ENCODE measurements at regions not wholly inside any gene's neighbourhood (a gene's known extent, or its start where the extent isn't known, plus 50 kb on each side); places are given as distances from the start of the nearest gene placed in this dataset.

GRCh38 chr2:18649502-18650135, 60.2 kb upstream of the NT5C1B start:
- Histone ChIP-seq H2AFZ (ENCODE audit: low read depth) (no peak overlapping the region), H3K4me2 (no peak overlapping the region), H3K4me3 (IDR thresholded peaks at IDR 0.05; ENCODE audit: insufficient read depth, low read depth, low read length) (no peak overlapping the region), H3K27me3 (ENCODE audit: insufficient read depth, low read depth) (no peaks in the 10 kb centered on the region), H3K36me3 (ENCODE audit: insufficient read depth) (no peaks in the 10 kb centered on the region), H3K27ac (no peak overlapping the region), H3K4me1 (ENCODE audit: low read depth, poor library complexity, severe bottlenecking) (no peaks in the 10 kb centered on the region), H3K9ac (no peak overlapping the region), H3K79me2 (ENCODE audit: insufficient read depth, low read depth) (no peaks in the 10 kb centered on the region), H4K20me1 (ENCODE audit: insufficient read depth) (no peaks in the 10 kb centered on the region)
- no peak for TF ChIP-seq CTCF (conservative IDR thresholded peaks at IDR 0.05; ENCODE audit: low read depth, low read length)

DNA sequence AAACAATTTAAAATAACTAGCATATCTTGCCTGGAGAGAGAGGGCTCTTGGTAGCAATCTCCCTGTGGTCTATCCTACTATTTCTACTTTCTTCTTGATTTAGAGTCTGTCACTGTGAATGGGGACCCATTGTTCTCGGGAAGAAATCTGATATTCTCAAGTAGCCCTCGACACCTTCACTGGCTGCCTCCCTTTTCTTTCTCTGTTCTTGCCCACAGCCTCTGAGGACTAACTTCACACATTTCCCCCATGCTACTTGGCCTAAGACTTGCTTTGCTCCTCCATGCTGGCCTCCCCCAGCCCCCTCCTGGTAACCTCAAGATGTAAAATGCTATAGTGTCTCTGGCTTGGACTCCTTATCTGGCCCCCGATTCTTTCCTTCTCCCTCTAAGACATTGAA, 58.8 kb upstream of the NT5C1B start:
- Histone ChIP-seq H3K79me2 (ENCODE audit: insufficient read depth, low read depth) (no peaks in the 10 kb centered on the region), H3K27ac (no peak overlapping the region), H2AFZ (ENCODE audit: low read depth) (no peak overlapping the region), H3K4me2 (no peak overlapping the region), H4K20me1 (ENCODE audit: insufficient read depth) (no peaks in the 10 kb centered on the region), H3K27me3 (ENCODE audit: insufficient read depth, low read depth) (no peaks in the 10 kb centered on the region), H3K36me3 (ENCODE audit: insufficient read depth) (no peaks in the 10 kb centered on the region), H3K9ac (no peak overlapping the region), H3K4me3 (IDR thresholded peaks at IDR 0.05; ENCODE audit: insufficient read depth, low read depth, low read length) (no peak overlapping the region), H3K4me1 (ENCODE audit: low read depth, poor library complexity, severe bottlenecking) (no peaks in the 10 kb centered on the region)
- no peak for TF ChIP-seq CTCF (conservative IDR thresholded peaks at IDR 0.05; ENCODE audit: low read depth, low read length)

- Histone ChIP-seq H3K27ac (no peak overlapping the region), H3K36me3 (ENCODE audit: insufficient read depth) (no peaks in the 10 kb centered on the region), H3K4me2 (no peak overlapping the region), H3K4me1 (ENCODE audit: low read depth, poor library complexity, severe bottlenecking) (no peaks in the 10 kb centered on the region), H3K4me3 (IDR thresholded peaks at IDR 0.05; ENCODE audit: insufficient read depth, low read depth, low read length) (no peak overlapping the region), H2AFZ (ENCODE audit: low read depth) (no peak overlapping the region), H3K9ac (no peak overlapping the region), H3K27me3 (ENCODE audit: insufficient read depth, low read depth) (no peaks in the 10 kb centered on the region), H3K79me2 (ENCODE audit: insufficient read depth, low read depth) (no peaks in the 10 kb centered on the region), H4K20me1 (ENCODE audit: insufficient read depth) (no peaks in the 10 kb centered on the region)
- no peak for TF ChIP-seq CTCF (conservative IDR thresholded peaks at IDR 0.05; ENCODE audit: low read depth, low read length)
Measured at GRCh38 chr2:18647731-18648130, 58.4 kb upstream of the NT5C1B start.

- TF ChIP-seq CTCF (conservative IDR thresholded peaks at IDR 0.05; ENCODE audit: low read depth, low read length) = no peak
- Histone ChIP-seq H3K9ac (no peak overlapping the region), H3K4me2 (no peak overlapping the region), H3K4me3 (IDR thresholded peaks at IDR 0.05; ENCODE audit: insufficient read depth, low read depth, low read length) (no peak overlapping the region), H3K79me2 (ENCODE audit: insufficient read depth, low read depth) (no peaks in the 10 kb centered on the region), H3K36me3 (ENCODE audit: insufficient read depth) (no peaks in the 10 kb centered on the region), H4K20me1 (ENCODE audit: insufficient read depth) (no peaks in the 10 kb centered on the region), H2AFZ (ENCODE audit: low read depth) (no peak overlapping the region), H3K27ac (no peak overlapping the region), H3K4me1 (ENCODE audit: low read depth, poor library complexity, severe bottlenecking) (no peaks in the 10 kb centered on the region), H3K27me3 (ENCODE audit: insufficient read depth, low read depth) (no peaks in the 10 kb centered on the region)
Measured at GRCh38 chr2:18645315-18645714, 55.9 kb upstream of the NT5C1B start.
